LHCN-M2 (cell line): ENCODE measurements at regions not wholly inside any gene's neighbourhood (a gene's known extent, or its start where the extent isn't known, plus 50 kb on each side); places are given as distances from the start of the nearest gene placed in this dataset.
"Not testable (repeated sequence)": the region's sequence is repeated elsewhere in the genome, so short reads cannot be mapped to it uniquely, and the experiment has no call there.

Experiments
- DNase-seq: peaks from one replicate; pipeline ENCODE4 v3.0.0-alpha.2; 2012; ENCODE audit warnings: low read depth

DNA sequence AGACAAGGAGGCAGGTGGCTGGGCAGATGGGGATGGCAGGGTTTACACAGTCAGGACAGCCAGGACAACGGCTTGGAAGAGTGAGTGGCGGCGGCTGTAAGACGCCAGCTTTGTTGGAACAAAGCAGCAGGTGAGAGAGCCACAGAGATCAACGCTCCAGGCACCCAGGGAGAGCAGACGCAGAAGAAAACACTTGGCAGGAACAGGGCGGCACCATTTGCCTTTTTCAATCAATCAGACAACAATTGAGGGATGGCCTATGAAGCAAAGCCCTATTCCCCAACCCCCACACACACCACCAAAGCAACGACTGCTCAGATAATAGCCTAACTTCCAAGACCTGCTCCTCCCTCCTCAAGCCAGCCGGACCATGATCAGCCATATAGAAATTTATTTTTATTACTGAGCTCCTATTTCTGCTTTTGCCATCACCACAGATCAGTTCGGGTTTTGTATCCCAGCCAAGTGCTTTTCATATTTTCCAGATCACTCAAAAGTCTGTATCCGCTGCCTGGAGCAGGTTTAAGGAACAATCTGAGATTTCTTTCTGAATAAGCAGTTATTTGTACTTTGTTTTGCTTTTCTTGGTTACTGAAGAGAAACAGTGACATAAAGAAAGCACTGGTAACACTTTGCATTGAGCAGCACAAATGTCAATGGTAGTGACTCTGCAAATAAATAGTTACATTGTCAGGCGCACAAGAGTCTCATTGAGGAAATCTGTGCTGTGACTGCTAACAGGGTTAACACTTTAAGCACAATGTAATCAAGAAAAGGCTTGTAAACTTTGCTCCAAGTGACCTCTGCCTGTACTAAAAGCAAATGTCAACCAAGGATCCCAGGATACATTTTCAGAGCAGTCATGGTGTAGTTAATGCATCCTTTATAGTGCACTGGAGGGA, 81.8 kb upstream of the RBPJ start:
- DNase-seq, result peak; percentile 90

DNA sequence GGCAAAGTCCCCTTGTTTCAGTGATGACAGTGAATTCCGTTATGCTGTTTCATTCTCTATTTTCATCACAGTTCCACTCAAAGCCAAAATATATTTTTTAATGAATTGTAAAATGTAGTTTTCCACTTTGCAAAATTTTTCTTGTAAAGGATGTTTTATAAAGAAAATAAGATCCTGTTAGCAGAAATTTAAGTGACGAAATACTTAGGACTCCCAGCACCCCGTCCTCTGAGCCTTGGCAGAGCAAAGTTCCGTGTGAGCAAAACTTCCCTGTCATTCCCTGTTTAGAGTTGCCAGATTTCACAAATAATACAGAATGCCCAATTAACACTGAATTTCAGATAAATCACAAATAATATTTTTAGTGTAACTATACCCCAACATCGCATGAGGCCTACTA, 81.0 kb upstream of the RBPJ start:
- no peak for DNase-seq

DNA sequence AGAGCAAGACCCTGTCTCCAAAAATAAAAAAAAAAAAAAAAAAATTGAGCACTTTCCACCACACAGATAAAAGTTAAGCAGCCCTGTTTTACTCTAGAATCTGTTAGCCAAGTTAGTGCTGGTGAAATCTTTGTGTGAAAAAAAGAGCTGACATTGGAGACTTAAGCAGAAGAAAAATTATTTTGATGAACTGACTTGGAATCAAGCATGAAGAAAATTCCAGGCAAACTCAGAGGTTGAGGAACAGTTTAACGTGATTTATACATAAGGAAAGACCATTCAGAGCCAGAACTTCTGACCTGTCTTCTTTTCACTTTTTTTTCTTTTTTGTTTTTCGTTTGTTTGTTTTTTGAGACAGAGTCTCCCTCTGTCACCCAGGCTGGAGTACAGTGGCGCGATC, 79.6 kb upstream of the RBPJ start:
- no peak for DNase-seq

DNA sequence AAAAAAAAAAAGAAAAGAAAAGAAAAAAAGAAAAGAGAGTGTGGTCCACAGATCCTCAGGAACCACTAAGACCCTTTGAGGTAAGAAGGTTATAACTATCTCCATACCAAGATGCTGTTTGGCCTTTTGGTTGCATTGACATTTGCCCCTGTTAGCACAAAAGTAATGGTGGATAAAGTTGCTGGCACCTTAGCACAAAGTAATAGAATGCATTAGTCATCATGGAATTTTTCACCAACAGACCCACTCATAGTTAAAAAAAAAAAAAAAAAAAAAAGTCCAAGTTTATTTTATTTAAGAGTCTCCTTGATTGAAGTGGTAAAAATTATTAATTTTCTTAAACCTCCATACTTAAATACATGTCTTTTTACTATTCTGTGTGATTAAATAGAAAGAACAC, 78.4 kb upstream of the RBPJ start:
- peak; percentile 38 for DNase-seq

DNA sequence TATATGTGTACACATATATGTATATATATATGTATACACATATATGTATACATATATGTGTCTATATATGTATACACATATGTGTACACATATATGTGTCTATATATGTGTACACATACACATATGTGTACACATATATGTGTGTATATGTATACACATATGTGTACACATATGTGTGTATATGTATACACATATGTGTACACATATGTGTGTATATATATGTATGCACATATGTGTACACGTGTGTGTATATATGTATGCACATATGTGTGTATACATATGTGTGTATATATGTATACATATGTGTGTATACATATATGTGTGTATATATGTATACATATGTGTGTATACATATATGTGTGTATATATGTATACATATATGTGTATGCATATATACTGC, 76.7 kb upstream of the RBPJ start:
- DNase-seq, result not testable (repeated sequence)

DNA sequence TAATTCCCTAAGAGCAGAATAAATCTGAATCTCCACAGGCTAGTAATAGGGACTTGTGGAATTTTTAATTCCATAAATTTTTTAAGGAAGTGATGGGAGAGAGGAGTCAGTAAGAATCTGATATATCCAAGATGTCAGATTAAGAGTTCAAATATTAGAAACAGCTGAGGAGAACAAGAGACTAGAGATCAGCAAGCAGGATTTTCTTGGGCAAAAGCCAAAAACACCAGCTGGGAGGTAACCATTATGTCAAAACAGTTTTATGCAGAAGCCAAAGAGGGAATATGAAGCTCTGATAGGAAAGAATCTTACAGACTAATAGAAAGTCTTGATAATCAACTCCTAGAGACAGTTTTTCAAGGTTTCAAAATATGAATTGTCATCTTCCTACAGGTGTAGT, 72.2 kb upstream of the RBPJ start:
- DNase-seq, result peak; percentile 90

DNA sequence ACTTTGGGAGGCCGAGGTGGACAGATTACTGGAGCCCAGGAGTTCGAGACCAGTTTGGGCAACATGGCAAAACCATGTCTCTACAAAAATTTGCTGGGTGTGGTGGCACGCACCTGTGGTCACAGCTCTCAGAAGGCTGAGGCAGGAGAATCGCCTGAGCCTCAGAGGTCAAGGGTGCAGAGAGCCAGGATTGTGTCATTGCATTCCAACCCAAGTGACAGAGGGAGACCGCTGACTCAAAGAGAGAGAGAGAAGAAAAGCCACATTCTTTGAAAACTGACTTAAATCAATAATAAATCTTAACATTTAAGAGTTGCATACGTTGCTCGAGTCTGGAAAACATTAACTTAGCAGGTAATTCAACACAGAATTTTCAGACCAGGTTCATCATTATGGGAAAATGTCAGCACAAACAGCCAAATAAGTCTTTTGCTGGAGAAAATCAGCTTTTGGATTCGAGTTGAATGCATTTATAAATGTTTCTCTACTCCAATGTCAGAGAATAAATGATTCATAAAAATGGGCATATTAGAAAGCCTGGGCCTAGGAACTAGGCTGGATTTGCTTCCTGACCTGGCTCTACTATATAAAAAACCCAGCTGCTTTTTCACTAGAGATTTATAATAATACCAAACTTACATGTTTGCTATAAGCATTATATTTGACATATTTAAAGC, 68.3 kb upstream of the RBPJ start:
- peak; percentile 20 for DNase-seq

DNA sequence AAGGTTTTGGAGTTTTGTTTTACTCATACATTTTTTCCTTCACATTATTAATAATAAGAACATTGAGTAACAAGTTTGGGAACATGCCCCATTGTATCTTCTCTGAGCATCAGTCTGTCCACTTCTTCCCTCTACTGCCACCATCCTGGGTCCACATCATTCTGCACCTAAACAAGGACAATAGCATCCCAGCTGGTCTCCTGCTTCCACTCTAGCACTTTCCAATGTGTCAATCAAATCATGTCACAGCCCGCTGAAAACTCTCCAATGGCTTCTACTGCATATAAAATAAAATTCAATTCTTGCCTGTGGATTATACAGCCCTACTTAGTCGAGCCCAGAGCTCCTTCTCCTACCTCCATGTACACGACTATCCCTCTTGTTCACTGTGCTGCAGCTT, 66.8 kb upstream of the RBPJ start:
- no peak for DNase-seq

DNA sequence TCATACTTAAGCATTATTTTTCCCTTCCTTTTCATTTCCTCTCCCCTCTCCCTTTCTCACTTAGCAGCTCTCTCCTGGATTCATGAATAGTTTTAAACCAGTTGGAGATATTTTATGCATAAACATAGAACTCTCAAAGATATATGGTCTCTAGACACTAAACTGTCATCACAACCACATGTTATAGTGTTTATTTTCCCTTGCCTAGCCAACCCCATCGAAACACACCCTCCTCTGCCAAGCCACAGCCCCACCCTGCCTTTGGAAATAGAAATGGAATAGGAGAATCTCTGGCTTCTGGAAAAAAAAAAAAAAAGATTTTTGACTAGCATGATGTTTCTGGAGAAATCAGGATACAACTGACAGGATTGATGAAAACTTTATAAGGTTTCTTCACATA, 64.8 kb upstream of the RBPJ start:
- peak; percentile 36 for DNase-seq

DNA sequence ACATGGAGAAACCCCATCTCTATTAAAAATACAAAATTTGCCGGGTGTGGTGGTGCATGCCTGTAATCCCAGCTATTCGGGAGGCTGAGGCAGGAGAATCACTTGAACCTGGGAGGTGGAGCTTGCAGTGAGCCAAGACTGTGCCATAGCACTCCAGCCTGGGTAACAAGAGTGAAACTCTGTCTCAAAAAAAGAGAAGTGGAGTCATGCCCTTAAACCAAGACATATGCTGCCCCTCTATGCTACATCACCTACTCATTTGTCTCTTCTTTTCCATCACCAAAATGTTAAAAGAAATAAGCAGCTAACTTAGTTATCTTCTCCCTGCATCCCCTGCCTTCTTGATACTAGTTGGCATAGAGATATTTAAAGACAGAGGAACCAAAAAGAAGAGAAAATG, 63.4 kb upstream of the RBPJ start:
- DNase-seq, result not testable (repeated sequence)

DNA sequence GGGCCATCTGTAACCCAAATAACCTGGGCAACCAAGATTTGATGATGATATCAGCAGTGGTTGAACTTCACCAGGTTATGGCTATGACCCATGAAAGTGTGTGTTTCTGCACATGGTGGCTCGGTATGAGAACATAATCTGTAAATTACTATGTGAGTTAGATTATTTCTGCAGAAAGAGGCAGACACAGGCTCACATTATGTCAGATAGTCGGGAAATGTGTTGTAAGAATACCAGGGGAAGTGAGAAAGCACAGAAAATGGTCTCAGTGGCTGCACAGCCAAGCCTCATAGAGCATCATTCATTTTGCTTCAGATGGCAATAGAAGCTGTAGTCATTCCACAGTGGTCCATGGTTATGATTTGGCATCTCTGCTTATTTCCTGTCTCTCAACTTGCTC, 63.0 kb upstream of the RBPJ start:
- DNase-seq, result no peak

DNA sequence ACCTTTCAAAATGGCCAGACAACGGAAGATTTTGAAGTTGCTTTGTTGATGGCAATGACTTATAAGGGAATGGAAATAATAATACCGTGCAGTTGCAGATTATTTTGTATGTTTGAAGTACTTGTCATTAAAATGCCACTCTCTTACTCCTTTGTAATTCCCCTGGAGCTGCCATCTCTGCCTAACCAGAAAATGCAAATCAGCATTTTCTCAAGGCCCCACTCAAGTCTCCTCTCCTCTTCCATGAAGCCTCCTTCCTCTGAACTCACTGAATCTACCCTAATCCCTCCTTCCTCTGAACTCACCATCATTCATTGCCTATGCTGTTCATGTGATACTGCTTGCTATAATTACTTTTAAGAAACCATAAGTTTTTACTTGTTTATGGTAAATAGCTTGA, 60.2 kb upstream of the RBPJ start:
- DNase-seq, result no peak

DNA sequence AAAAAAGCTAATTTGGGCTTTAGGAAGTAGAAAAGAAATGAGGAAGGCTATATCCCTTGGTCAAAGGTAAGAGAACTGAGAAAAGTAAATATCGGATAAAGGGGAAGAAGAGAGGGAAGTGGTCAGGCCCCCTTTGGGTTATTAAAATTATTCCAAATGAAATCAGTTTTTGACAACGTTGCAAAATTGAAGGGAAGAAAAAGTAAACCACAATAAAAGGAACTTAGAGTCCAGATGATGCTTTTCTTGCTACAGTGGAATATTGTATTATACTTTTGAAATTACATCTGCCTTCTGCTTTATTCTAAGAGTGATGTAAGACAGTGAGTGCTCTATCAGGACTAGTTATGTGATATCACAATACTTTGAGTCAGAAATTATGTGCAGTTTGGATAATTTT, 59.4 kb upstream of the RBPJ start:
- DNase-seq, result no peak

DNA sequence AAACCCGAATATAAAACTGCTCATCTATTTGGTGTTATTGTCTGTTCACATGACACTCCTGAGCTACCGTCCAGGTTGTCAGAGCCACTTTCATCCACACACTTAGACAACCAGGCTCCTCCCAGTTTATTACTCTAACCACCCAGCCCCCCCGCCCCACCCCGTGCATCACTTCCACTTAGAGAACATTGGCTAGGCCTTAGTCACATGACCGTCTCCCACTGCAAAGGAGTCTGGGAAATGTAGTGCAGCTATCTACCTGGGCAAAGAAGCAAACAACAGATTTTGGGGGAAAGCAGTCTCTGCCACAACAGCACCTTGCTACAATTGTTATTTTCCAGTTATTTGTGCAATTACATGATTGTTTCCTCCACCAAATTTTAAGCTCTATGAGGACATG, 57.6 kb upstream of the RBPJ start:
- no peak for DNase-seq

DNA sequence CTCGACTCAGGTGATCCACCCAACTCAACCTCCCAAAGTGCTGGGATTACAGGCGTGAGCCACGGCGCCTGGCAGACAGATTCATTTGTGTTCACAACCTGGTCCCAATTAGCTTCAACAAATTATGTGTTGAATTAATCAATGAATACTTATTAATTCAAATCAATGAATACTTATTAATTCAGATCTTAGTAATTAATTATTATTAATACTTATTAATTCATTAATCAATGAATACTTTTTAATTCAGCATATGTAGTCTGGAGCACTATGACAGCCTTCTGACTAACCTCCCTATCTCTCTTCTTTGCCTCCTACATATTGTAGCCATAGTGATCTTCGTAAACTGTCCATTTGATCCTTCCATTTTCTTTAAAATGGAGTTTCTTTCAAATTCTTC, 56.7 kb upstream of the RBPJ start:
- DNase-seq, result no peak

DNA sequence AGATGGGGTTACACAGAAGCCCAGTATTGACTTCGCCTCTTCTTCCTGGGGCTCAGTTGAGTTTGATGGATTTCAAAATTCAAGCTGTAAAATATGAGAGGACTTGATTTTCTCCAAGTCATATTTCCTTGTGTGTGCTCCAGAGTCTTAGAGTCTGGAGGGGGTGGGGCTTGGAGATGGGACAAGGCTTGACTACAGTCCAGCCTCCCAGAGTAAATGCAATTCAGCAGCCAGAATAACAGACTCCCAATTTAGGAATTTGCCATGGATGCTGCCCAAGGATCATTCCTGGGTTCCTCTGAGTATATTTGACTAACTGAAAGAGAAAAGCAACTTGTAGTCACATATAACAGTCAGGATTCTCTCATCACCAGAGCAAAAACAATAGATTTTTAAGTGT, 53.7 kb upstream of the RBPJ start:
- no peak for DNase-seq

DNA sequence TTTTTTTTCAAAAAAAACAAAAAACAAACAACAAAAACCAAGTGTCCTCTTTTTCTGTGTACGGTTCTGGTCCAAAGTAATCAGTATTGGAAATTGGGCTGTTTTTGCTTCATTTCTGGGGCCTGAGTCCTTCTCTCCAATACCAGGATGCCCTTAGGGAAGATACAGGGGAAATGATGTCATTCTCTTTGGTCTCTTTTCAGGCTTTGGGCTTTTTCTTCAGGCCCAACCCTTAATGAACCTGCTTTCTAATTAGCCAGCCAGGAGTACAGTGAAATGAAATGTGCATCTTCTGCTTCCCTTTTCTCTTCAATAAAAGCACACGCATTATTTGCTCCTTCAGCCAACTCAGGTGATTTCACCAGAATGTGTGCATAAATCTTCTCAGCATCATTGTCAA, 52.6 kb upstream of the RBPJ start:
- DNase-seq, result no peak

DNA sequence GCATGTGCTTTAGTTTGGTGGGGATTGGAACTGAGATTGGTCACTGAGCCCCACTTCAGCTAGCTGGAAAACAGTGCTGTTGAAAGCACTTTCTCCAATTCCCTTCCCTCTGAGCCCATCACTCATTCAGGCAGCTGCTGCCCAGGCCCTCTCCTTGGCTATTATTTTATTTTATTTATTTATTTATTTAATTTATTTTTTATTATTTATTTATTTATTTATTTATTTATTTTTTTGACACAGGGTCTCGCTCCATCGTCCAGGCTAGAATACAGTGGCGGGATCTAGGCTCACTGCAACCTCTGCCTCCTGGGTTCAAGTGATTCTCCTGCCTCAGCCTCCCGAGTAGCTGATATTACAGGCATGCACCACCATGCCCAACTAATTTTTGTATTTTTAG, 51.8 kb upstream of the RBPJ start:
- no peak for DNase-seq
